NCI-H2196 (cell line): ENCODE measurements at regions not wholly inside any gene's neighbourhood (a gene's known extent, or its start where the extent isn't known, plus 50 kb on each side); places are given as distances from the start of the nearest gene placed in this dataset.

Experiments used
- DNase-seq: peaks from one replicate; lab custom pipeline; 2025; ENCODE audit not compliant: unreplicated experiment; lab: John Stamatoyannopoulos, UW

DNA sequence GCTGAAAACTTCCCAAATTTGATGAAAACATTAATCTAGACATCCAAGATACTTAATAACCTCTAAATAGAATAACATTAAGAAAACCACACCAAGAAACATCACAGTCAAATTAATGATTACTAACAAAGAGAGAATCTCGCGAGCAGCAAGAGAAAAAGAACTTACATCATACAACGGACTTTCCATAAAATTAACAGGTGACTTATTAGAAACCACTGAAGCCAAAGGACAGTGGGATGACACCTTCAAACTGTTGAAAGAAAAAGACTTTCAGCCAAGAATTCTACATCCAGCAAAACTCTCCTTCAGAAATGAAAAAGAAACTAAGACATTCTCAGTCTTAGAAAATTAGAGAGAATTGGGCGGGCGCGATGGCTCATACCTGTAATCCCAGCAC, 232.0 kb downstream of the SNCA start:
- DNase-seq: no peak

DNA sequence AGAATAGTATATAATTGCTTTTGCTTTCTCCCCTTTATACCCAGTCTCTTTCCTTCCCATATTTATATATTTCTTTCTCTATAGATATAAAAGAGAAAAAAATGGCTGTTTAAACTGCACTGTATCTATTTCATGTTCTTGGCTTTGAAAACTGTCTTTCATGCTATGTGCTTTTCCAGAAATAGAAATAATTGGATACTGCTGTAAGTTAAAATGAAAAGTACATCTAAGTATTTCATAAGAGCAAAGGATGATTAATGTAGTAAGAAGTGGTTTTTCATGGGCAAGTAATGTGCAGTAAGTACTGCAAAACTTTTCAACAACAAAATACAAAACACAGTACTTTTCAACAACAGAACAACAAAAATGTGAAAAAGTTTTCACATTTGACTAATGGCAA, 237.9 kb downstream of the SNCA start:
- no peak for DNase-seq

DNA sequence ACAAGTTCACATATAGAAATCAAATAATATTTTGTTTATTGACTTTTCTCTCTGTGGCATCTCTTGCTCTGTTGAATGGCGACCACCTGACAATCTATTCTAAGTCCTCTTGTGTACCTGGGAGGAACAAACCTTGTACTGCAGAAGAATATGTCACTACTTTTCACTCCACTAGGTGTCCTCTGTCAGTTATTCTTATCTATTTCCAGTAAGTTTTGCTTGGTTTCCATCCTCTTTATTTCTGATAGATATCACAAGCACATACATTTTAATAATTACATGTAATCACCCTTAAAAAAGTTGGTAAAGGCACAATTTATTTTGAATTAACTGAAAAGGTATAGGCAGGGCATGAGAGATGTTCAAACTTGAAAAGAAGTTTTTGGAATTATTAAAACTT, 238.4 kb downstream of the SNCA start:
- no peak for DNase-seq

DNA sequence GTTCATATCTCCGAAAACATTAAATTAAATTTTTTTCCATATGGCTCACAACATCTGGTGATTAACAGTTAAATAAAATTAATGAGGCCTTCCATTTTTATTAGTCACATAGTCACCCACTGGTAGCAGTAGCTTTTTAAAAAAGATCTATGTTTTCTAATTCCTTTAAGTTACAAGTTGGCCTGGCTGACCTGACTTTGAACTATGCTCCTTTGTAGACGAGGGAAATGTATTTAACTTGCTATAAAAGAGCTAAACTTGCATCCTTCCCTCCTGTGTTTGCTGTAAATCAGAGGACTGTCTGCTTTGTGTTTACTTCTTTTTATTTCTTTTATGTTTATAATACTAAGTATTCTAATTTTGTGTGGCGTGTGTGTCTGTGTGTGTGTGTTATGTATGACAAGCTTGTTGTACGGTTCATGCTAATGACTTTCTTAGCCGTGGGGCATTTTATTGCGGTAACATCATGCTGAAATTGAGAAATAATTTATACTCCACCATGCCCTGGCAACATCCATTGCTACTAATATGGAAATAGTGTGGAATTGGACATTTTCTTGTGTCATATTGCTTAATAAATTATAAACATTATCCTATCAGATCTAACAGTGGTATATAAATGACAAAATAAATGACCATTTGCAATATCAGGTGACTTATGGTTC, 241.7 kb downstream of the SNCA start:
- no peak for DNase-seq

DNA sequence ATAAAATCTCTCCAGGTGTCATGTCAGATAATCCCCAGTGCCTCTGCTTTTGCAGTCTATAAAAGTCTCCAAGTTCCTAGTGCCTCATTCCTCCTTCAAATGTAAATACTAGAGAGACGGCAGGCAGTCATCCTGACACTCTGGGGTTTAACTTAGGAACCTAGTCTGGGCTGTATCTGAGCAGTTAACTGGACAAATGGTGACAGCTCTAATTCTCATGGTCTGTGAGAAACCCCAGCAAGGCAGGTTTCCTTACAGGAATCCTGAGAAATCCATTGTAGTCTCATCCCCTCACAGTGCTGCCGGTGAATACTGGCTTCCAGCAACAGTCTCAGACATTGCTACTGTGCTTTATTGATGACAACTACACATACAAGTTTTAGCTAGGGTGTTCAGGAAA, 246.8 kb downstream of the SNCA start:
- no peak for DNase-seq

DNA sequence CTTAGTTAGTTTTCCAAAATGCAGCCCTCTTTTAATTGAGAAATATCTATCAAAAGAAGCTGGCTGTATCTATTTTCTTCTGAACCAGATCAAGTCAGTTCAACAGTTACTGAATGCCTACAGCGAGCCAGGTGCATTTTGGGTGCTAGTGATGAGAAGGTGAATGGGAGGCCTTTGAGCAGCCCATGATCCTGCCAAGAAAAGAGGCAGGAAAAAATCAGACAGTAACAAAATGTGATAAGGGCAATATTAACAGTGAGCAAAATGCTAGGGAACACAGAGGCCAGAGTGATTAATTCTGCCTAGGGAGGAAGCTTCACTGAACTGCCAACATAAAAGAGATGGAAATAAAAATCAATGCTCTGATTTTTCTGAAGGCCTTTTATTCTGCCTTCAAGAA, 248.5 kb downstream of the SNCA start:
- no peak for DNase-seq

DNA sequence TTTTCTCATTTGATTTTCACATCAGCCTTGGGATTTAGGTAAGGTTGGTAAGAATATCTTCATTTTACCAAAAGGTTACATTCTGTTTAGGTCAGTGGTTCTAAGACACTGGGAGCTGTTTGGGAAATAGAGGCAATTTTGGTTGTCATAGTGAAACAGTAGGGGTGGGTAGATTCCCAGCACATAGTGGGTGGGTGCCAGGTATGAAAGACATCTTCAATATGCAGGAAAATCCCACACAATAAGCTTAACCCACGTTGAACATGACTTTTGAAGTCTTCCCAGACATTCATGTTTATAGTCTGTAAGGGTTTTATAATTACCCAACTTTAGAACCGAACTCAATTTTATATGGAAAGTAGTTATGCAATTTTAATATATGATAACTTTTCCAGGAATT, 249.6 kb downstream of the SNCA start:
- DNase-seq: no peak

DNA sequence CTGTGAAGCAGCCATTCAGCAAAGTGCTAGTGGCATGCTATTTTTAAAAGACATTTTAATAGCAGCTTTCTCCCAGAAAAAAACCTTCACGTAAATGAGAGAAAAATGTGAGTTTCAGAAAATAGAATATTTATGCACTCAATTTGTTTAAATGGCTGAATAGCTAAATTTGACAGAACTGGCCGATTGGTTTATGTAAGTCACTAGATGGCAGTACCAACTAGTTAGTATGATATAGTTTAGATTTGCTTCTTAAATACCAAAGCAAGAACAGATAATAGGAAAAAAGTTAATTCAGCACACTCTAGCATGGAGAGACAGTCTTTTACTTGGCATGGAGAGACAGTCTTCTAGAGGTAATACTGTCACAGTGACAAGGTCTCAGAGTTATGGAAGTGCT, 250.1 kb downstream of the SNCA start:
- no peak for DNase-seq

DNA sequence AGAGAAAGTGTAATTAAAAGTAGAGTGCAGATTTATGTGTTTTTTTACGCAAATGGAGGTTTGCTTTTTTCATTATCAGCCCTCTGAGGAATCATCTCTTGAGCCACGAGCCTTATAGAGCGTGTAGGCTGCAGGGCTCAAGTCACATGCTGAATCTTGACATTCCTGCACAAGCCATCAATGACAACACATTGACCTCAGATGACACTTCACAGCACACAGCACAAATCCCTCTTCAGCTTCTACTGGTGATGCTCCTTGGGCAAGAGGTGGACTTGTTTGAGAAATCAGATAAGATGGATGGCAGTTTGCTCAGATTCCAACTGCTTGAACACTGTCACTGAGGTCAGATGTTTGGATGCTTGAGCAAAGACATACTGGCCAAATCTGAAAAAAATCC, 250.6 kb downstream of the SNCA start:
- DNase-seq: no peak

DNA sequence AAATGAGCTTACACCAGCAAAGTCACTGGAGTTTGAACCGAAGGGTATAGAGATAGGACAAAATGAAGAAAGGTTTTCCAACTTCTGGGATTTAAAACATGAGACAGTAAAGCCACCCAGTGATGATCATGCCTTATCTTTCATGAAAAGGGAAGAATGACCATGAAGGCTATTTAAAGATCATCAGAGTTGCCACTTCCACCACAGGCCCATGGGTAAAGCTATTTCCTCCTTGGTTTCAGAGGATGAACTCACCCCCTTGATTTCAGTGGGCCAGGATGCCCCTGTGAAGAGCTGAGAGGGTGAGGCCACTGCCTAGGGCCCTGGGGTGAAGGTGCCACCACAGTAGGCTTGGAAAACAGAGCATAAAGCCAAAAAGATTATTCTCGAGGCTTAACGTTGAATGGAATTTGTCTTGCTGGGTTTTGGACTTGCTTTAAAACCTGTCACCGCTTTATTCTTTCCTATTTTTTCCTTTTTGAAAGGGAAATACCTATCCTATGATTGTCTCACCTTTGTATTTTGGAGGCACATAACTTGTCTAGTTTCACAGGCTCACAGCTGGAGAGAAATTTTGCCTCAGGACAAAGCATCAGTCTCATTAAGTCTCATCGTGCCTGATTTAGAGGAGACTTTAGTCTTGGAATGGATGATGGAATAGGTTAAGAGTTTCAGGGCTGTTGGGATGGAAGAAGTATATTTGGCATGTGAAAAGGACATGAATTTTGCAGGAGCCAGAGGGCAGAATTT, 254.0 kb downstream of the SNCA start:
- no peak for DNase-seq

DNA sequence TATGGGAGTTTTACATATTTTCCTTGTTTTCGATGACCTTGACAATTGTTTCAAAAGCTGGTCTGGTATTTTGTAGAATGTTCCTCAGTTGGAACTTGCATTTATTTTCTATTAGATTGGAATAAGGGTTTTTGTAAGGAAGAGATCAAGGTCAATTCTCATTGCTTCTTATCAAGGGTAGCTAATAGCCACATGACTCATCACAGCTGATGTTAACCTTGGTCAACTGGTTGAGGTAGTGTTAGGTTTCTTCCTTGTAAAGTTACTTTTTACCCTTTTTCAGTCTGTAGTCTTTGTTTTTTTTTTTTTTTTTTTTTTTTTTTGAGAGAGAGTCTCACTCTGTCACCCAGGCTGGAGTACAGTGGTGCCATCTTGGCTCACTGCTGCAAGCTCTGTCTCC, 257.2 kb downstream of the SNCA start:
- DNase-seq: no peak

DNA sequence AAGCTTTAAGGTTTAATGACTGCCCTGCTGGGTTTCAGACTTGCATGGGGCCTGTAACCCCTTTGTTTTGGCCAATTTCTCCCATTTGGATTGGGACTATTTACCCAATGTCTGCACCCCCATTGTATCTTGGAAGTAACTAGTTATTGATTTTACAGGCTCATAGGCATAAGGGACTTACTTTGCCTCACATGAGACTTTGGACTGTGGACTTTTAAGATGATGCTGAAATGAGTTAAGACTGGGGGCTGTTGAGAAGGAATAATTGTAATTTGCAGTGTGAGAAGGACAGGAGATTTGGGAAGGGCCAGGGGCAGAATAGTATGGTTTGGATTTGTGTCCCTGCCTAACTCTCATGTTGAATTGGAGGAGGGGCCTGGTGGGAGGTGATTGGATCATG, 260.7 kb downstream of the SNCA start:
- DNase-seq: no peak

DNA sequence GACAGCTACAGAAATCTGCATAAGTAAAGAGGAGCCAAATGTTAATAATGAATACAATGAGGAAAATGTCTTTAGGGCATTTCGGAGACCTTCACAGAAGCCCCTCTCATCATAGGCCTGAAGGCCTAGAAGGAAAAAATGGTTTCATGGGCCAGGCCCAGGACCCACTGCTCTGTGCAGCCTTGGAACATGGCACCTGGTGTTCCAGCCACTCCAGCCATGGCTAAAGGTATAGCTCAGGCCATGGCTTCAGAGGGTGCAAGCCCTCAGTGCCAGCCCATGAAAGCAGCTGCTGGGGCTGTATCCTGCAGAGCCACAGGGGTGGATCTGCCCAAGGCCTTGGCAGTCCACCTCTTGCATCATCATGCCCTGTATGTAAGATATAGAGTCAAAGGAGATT, 261.1 kb downstream of the SNCA start:
- DNase-seq: no peak

DNA sequence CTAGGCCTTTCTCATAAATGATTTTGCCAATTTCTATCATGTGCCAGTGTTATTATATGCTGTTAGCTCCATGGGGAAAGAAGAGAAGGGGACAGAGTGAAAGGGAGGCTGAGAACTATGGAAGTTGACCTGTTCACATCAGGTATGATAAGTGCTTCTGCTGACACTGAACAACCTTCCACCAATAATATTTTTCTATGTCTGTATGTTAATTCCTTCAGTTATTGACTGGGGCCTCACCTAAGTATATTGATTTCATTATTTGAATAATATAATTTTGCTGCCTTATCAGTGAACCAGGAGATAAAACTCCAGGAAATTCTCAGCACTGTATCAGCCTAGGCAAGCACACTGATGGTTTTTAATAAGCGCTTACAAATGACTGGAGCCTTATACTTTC, 262.8 kb downstream of the SNCA start:
- no peak for DNase-seq

DNA sequence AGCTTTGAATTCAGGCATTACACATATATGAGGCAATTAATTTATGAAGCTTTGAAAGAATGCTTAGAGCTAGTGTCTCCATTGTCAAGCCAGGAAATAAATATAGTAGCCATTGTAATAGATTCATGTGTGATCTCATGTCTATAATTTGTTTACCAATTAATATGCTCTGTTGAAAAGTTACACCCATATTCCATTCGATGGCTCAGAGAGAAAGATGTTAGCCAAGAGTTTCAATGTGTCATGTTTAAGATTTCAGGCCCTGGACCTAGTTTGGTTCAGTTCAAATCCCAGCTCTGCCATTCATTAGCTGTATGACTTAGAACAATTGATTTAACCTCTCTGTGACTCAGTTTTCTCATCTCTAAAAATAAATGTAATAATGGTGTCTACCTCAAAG, 263.3 kb downstream of the SNCA start:
- no peak for DNase-seq

DNA sequence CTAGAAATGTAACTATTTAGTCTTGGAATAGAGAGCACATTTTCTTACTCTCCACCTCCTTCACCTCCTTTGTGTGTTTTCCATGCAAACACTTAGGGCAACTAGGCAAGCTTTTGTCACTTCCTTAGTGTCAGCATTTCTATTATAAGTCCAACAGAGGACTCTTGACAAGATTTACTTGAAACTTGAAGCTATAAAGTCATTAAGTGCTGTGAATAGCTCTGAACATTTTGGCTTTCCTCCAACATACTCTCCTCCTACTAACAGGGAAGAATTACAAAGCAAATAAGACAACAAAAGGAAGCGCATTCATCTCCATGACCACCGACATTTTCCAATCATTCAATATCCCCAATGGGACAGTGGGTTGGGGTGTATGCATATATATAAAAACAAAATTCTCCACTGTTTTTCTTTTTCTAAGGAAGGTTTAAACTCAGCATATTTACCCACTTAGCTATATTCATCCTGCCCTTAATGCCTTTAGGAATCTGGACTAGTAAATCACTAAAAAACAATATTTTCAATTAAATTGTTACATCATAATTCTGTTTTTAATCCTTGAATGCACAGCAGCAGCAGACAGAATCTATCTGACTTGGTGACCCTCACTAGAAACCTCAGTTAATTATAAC, 264.6 kb downstream of the SNCA start:
- peak; percentile 39 for DNase-seq

DNA sequence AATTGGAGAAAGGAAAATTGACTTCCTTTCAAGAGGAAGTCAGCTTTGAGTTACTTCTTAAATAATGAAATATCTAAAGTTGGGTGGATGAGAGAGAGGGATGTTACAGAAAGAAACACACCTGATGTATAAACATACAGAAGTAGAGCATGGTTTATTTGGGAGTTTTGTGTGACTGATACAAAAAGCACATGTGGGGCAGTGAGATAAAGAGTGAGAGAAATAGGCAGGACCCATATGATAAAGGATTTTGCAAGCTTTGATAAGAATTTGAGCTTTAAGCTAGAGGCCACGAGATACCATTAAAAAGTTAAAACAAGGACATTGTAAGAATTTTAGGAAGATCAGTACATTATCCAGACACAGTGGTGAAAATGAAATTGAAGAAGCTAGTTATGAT, 263.3 kb upstream of the GPRIN3 start:
- no peak for DNase-seq

DNA sequence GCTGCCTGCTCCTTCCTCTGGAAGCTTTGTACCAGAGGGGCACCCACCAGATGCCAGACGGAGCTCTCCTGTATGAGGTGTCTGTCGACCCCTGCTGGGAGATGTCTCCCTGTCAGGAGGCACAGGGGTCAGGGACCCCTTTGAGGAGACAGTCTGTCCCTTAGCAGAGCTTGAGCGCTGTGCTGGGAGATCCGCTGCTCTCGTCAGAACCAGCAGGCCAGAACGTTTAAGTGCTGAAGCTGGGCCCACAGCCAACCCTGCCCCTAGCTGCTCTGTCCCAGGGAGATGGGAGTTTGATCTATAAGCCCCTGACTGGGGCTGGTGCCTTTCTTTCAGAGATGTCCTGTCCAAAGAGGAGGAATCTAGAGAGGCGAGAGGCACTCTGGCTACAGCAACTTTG, 260.3 kb upstream of the GPRIN3 start:
- no peak for DNase-seq

DNA sequence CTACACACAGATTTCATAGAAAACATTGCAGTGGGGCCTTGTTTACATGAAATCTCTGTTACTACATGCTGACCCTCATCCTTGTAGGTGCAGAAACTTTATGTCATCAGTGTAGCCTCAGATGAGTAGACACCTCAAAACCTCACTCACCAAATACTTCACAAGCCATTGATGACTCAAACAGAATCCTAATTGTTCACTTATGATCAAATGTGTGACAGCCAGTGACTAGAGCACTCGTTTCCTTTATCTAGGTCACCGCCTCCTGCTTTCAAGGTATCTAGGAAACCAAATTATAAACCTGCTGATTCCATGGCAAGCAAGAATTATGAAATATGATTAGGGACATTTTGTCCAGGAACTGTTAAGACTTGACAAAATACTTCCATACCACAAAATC, 255.8 kb upstream of the GPRIN3 start:
- DNase-seq: no peak

DNA sequence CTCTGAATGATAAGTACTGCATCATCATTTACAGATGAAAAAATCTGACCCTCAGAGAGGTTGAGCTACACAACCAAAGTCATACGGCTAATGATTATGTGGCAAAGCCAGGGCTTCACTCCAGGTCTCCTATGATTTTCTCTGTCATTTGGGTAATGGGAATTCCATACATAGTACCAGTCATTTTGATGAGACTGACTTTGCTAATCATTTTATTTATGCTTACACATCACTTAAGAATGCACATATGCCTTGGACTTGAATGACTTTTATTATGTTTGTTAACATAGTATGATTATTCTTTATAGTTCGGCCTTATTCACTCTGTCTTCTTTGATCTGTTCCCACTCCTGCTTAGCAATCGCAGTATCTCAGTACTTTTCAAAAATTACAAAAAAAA, 255.1 kb upstream of the GPRIN3 start:
- no peak for DNase-seq

DNA sequence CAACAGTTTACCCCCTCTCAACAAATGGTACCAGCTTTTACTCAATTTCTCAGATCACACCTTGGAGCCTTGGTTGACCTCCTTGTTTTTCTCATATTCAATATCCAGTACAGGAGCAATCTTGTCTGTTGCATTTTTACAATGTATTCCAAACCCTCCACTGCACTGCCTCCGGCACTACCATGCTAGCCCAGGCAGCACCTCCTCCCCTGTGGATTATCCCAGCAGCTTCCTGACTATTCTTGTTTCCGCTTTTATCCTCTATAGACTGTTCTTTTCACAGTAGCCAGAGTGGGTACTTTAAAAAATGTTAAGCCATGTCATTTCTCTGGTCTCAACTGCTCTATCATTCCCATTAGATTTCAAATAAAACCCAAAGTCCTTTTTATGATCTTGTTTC, 253.4 kb upstream of the GPRIN3 start:
- no peak for DNase-seq

DNA sequence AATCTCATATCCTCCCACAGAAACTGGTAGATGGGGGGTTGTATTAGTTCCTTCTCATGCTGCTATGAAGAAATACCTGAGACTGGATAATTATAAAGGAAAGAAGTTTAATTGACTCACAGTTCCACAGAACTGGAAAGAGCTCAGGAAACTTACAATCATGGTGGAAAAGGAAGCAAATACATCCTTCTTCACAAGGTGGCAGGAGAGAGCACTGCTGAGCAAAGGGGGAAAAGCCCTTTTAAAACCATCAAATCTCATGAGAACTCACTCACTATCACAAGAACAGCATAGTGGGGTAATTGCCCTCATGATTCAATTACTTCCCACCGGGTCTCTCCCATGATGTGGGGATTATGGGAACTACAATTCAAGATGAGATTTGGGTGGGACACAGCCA, 250.5 kb upstream of the GPRIN3 start:
- DNase-seq: no peak
